ENCODE measurements at regions not wholly inside any gene's neighbourhood (a gene's known extent, or its start where the extent isn't known, plus 50 kb on each side); places are given as distances from the start of the nearest gene placed in this dataset.

- no peak for DNase-seq (ENCODE audit: low read depth in 3 of 3)
These were observed 94.6 kb upstream of the SLC6A6 start for GRCh38 chr3:14307656-14308302.

- DNase-seq (ENCODE audit: low read depth in 3 of 3): no peak
These were observed 90.7 kb upstream of the SLC6A6 start for GRCh38 chr3:14311729-14312128.

GRCh38 chr3:14312375-14312774 lies 90.0 kb upstream of the SLC6A6 start:
- no peak for DNase-seq (ENCODE audit: low read depth in 3 of 3)

- DNase-seq (ENCODE audit: low read depth in 3 of 3): no peak
These were observed 85.3 kb upstream of the SLC6A6 start for GRCh38 chr3:14317057-14317553.

- DNase-seq (ENCODE audit: low read depth in 3 of 3): no peak
These were observed 83.8 kb upstream of the SLC6A6 start for GRCh38 chr3:14318646-14319045.

- DNase-seq (ENCODE audit: low read depth in 3 of 3): no peak
These were observed 82.7 kb upstream of the SLC6A6 start for GRCh38 chr3:14319654-14320182.

- DNase-seq (ENCODE audit: low read depth in 3 of 3): no peak
These were observed 82.2 kb upstream of the SLC6A6 start for GRCh38 chr3:14320219-14320618.

- no peak for DNase-seq (ENCODE audit: low read depth in 3 of 3)
These were observed 80.4 kb upstream of the SLC6A6 start for GRCh38 chr3:14322001-14322400.

GRCh38 chr3:14322667-14323295 lies 79.6 kb upstream of the SLC6A6 start:
- no peak for DNase-seq (ENCODE audit: low read depth in 3 of 3)

GRCh38 chr3:14323401-14324223 lies 78.8 kb upstream of the SLC6A6 start:
- DNase-seq (ENCODE audit: low read depth in 3 of 3): no peak

- DNase-seq (ENCODE audit: low read depth in 3 of 3): no peak
These were observed 78.0 kb upstream of the SLC6A6 start for GRCh38 chr3:14324224-14324944.

GRCh38 chr3:14328422-14328821 lies 74.0 kb upstream of the SLC6A6 start:
- DNase-seq (ENCODE audit: low read depth in 3 of 3): no peak

- DNase-seq (ENCODE audit: low read depth in 3 of 3): no peak
These were observed 73.1 kb upstream of the SLC6A6 start for GRCh38 chr3:14329116-14329830.

GRCh38 chr3:14329842-14330241 lies 72.6 kb upstream of the SLC6A6 start:
- DNase-seq (ENCODE audit: low read depth in 3 of 3): no peak

- DNase-seq (ENCODE audit: low read depth in 3 of 3): no peak
These were observed 71.9 kb upstream of the SLC6A6 start for GRCh38 chr3:14330508-14330907.

- no peak for DNase-seq (ENCODE audit: low read depth in 3 of 3)
These were observed 71.2 kb upstream of the SLC6A6 start for GRCh38 chr3:14331251-14331650.

GRCh38 chr3:14332392-14332791 lies 70.0 kb upstream of the SLC6A6 start:
- DNase-seq (ENCODE audit: low read depth in 3 of 3): no peak

- DNase-seq (ENCODE audit: low read depth in 3 of 3): no peak
These were observed 69.2 kb upstream of the SLC6A6 start for GRCh38 chr3:14333215-14333614.

GRCh38 chr3:14333621-14334020 lies 68.8 kb upstream of the SLC6A6 start:
- no peak for DNase-seq (ENCODE audit: low read depth in 3 of 3)

- DNase-seq (ENCODE audit: low read depth in 3 of 3): no peak
These were observed 68.3 kb upstream of the SLC6A6 start for GRCh38 chr3:14334136-14334535.

- DNase-seq (ENCODE audit: low read depth in 3 of 3): no peak
These were observed 67.5 kb upstream of the SLC6A6 start for GRCh38 chr3:14334936-14335335.

Measured in stimulated activated CD4-positive, alpha-beta T cell treated with anti-CD3 and anti-CD28 coated beads, TNF-alpha, amount 100 ng/mL, for 24 hours (primary cell).